ENCODE measurements at regions not wholly inside any gene's neighbourhood (a gene's known extent, or its start where the extent isn't known, plus 50 kb on each side); places are given as distances from the start of the nearest gene placed in this dataset.

DNA sequence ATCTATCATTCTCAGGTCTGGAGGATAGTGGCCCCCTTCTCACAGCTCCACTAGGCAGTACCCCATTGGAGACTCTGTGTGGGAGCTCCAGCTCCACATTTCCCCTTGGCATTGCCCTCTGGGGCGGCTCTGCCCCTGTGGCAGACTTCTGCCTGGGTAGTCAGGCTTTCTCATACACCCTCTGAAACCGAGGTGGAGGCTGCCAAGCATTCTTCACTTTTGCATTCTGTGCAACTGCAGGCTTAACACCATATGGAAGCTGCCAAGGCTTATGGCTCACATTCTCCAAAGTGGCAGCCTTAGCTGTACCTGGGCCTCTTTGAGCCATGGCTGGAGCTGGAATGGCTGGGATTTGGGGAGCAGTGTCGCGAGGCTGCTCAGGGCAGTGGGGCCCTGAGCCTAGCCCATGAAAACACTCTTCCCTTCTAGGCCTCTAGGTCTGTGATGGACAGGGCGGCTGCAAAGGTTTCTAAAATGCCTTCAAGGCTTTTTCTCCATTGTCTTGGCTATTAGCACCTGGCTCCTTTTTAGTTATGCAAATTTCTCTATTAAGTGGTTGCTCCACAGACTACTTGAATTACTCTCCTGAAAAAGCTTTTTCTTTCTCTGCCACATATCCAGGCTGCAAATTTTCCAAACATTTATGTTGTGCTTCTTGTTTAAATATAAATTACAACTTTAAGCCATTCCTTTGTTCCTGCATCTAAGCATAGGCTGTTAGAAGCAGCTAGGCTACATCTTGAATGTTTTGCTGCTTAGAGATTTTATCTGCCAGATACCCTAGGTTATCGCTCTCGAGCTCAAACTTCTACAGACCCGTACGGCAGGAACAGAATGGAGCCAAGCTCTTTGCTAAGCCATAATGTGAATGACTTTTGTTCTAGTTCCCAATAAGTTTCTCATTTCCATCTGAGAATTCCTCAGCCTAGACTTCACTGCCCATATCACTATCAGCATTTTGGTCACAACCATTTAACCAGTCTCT is 206.5 kb downstream of the CPS1 start:
- Histone ChIP-seq H3K23me2 (ENCODE audit: low read depth, low read length) (peaks cover 2% of the 10 kb centered on the region; the same call in 1 of the 2 replicates), H3K23ac (ENCODE audit: insufficient read length) (no peak overlapping the region), H4K20me1 (replicated peaks in 1 of 2; ENCODE audit: control insufficient read depth in 1 of 2, insufficient read depth in 2 of 2, low read length in 2 of 2) (no peaks in the 10 kb centered on the region), H2BK20ac (ENCODE audit: low read length) (peak overlapping the region; percentile 90; the same call in 1 of the 2 replicates), H3K9me3 (ENCODE audit: insufficient read depth in 2 of 2, low read depth in 1 of 2, low read length in 1 of 2) (no peaks in the 10 kb centered on the region), H4K5ac (ENCODE audit: insufficient read length, low read depth, low read length) (no peak overlapping the region), H4K91ac (replicated peaks; ENCODE audit: insufficient read length, low read length) (peak overlapping the region; percentile 83), H3K4ac (replicated peaks; ENCODE audit: insufficient read length, low read depth, low read length) (no peak overlapping the region), H3K79me2 (ENCODE audit: control insufficient read depth in 1 of 2, insufficient read depth in 2 of 2, low read length in 2 of 2) (no peaks in the 10 kb centered on the region), H2BK120ac (replicated peaks; ENCODE audit: low read depth, low read length) (peak overlapping the region; percentile 12), H3K4me1 (replicated peaks in 1 of 4; ENCODE audit: control insufficient read depth in 3 of 4, insufficient read depth in 4 of 4, low read length in 3 of 4) (peaks cover 4 to 16% (median 8%) of the 10 kb centered on the region in 4 experiments), H3K79me1 (ENCODE audit: low read depth, low read length) (no peaks in the 10 kb centered on the region), H2BK12ac (ENCODE audit: low read depth, low read length) (peak overlapping the region; percentile 92), H2AK5ac (ENCODE audit: low read depth, low read length) (no peak overlapping the region), H3K4me2 (ENCODE audit: insufficient read depth in 1 of 2, low read depth in 2 of 2, low read length in 2 of 2) (peak overlapping the region; percentile 49 to 69), H3K27me3 (replicated peaks in 1 of 4; ENCODE audit: control insufficient read depth in 3 of 4, extremely low read depth in 1 of 4, insufficient read depth in 3 of 4, low read length in 3 of 4) (no peaks in the 10 kb centered on the region), H3K9ac (replicated peaks in 1 of 4; ENCODE audit: extremely low read depth in 1 of 4, low read depth in 3 of 4, low read length in 3 of 4) (no peak overlapping the region), H3K14ac (ENCODE audit: insufficient read length) (no peak overlapping the region), H2BK5ac (ENCODE audit: low read depth, low read length) (peak overlapping the region; percentile 60; the same call in 1 of the 2 replicates), H4K8ac (ENCODE audit: extremely low read depth, insufficient read depth, low read length) (no peak overlapping the region), H3K36me3 (ENCODE audit: control insufficient read depth in 2 of 4, insufficient read depth in 4 of 4, low read length in 3 of 4) (no peaks in the 10 kb centered on the region), H3K27ac (ENCODE audit: low read depth, low read length) (no peak overlapping the region; the same call in 1 of the 2 replicates), H3K18ac (ENCODE audit: extremely low read depth, low read length) (peak overlapping the region; percentile 83; the same call in 1 of the 2 replicates), H2AFZ (ENCODE audit: low read length) (peak overlapping the region; percentile 77), H3K56ac (replicated peaks; ENCODE audit: insufficient read length, low read depth, low read length) (no peak overlapping the region), H2BK15ac (ENCODE audit: low read length) (no peak overlapping the region), H3K4me3 (ENCODE audit: extremely low read depth in 1 of 4, insufficient read depth in 2 of 4, low read depth in 3 of 4, low read length in 4 of 4) (peak overlapping the region in 1 of 4 experiments; percentile 29; a peak in 1 of 8 replicates)
- FAIRE-seq (no peak), DNase-seq (ENCODE audit: low read depth in 1 of 2, low spot score in 2 of 2) (peak; percentile 23 to 50)
- WGBS, 2 experiments (ENCODE audit: extremely low coverage in 1 of 2, insufficient coverage in 1 of 2, insufficient read length in 1 of 2, insufficient replicate concordance in 2 of 2, low coverage in 1 of 2, low lambda C conversion rate in 2 of 2, missing lambda C conversion rate in 1 of 2): 66% methylated on average over 9 of the region's 9 CpGs; no CpG with 5 or more reads in 1 of the 2 experiments
- CTCF ChIA-PET (ENCODE audit: partially characterized antibody): interaction anchor here (0.9 to 1.7 kb wide), 3 partner anchors 51 to 144 kb away, joined by 3 to 5 read pairs (median 5); no protein-coding TSS in a partner anchor
- POLR2A ChIA-PET (ENCODE audit: partially characterized antibody): interaction anchor here (1.4 kb wide), 1 partner anchor 11 kb away, joined by 3 read pairs; no protein-coding TSS in a partner anchor
- TF ChIP-seq TCF12 (IDR thresholded peaks at IDR 0.05; ENCODE audit: low read depth, low read length) (peak; percentile 95), NANOG (IDR thresholded peaks at IDR 0.05; ENCODE audit: insufficient read depth, low read depth, low read length, poor library complexity, severe bottlenecking) (peak; percentile 78), SP2 (IDR thresholded peaks at IDR 0.05; ENCODE audit: low read length) (no peak), EP300 (IDR thresholded peaks at IDR 0.05; ENCODE audit: borderline replicate concordance in 1 of 2, low read depth in 2 of 2, low read length in 2 of 2) (0 out of 3 replicates have a peak, but pooled peaks of 1 of the 2 experiments have one; percentile 6)
